HTR-8/SVneo (cell line): ENCODE measurements at regions not wholly inside any gene's neighbourhood (a gene's known extent, or its start where the extent isn't known, plus 50 kb on each side); places are given as distances from the start of the nearest gene placed in this dataset.
"Not testable (repeated sequence)": the region's sequence is repeated elsewhere in the genome, so short reads cannot be mapped to it uniquely, and the experiment has no call there.

Experiments used
- DNase-seq: peaks from one replicate; pipeline ENCODE4 v3.0.0; 2011; ENCODE audit warnings: low spot score, mixed read lengths; ENCODE audit not compliant: insufficient read length
- FAIRE-seq: peaks from 2 replicates; lab custom pipeline; 2011; peaks lifted over from hg19 to GRCh38; lab: Jason Lieb, UNC

DNA sequence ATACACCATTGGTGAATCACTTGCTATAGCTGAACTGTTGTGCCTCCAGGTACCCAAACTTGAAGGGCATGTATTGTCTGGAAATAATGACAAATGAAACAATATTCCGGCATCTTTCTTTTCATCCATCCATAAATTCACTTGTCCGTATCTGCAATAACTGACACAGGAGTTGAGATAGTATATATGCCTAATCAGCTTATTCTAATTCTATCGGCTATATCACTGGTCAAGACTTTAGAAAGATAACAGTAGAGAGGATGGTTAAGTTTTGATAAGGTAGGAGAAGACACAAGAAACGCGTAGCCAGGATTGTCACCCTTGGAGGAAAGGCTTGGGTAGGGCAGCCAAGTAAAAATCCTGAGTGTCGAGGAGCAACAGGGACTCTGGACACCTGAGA lies 1634.6 kb upstream of the CELF4 start:
- DNase-seq (no peak), FAIRE-seq (no peak)

DNA sequence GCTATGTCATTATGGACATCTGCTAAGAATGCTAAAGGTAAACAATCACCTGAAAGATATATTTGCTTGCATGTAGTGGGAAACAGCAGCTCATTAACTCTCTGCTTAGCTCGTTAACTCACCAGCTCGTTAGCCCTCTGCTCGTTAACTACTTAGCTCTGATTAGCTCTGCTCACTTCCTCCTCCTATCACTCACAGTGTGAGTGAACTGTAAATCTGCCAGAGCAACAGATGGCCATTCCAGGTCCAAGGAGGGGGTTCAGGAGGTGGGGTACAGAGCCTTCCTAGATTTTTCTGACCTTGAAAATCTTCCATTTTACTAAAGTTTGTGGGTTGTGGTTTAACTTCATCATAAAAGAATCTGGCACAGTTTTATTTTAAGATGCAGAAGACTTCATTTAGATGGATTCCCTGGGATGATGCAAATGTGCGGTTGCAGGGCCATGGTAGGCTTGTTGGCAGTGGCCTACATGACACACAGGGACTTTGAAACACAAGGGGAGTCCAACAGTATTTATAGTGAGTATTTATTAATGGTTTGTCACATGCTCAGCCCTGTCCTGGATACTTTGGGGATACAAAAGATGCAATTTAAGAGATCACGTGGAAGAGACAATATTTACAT lies 1633.7 kb upstream of the CELF4 start:
- DNase-seq = no peak
- no peak for FAIRE-seq

DNA sequence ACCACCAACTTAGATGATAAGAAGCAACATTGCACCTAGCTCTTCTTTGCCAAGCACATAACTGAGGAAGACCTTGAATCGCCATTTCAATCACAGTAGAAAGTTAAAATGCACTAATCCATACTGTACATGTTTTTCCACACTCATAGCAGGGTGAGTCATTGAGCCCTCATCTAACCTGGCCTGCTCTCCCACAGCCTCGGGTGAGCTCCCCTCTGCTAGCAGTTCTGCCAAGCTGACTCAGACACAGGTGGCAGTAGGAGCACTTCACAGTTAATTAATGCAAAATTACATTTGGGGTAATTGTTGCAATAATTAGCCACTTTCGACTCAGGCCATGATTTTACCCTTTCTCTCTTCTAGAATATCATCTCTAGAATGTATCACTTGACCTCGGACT lies 1632.8 kb upstream of the CELF4 start:
- FAIRE-seq (no peak), DNase-seq (no peak)

DNA sequence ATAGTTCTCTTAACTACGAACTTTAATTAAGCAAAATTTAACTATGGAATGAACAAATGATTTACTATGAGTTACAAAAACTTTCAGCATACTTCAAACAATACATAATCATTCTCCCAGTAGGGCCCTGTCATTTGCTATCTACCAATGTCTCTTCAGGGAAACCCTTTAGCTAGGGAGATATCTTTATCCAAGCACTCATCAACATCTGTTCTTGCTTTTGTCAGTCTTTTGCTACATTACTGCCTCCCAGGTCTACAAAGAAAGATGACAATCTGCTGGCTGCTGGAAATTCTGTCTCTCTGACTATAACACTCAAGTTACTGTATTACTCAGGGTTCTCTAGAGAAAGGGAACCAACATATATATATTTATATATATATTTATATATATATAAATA lies 1626.3 kb upstream of the CELF4 start:
- no peak for DNase-seq
- FAIRE-seq = no peak

DNA sequence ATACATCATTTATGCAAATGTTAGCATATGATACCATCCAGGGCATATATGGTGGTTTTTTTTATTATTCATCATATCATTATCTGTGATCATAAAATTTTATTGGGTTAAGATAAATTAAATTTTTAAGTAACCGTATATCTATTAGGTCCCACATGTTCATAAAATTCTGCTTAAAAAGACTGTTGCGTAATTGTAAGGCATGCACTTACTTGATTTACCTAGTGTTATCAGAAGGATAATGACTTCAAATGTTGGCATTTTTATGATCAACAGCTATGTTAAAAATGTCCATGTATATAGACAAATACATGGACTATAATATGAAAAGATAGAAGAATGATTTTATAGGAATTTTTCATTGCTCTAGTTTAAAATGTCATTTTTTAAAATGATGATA lies 1625.5 kb upstream of the CELF4 start:
- DNase-seq = no peak
- FAIRE-seq = no peak

DNA sequence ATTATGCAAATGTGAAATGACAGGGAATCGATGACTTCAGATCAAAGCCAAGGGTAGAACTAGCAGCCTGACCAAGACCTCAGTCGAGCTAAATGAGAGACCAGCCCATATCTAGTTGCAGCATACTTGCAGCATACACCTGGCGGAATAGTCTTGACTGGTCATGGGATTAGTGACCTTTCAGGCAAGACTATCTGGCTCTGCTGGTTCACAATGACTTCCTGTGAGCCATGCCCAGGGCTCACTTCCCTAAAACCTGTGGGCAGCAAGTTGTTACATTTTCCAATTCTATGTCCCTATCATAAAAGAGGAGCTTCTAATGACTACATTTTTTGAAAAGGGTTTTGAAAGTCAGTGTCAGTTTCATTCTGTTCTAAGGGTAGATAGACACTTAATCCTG lies 1624.9 kb upstream of the CELF4 start:
- DNase-seq (no peak), FAIRE-seq (no peak)

DNA sequence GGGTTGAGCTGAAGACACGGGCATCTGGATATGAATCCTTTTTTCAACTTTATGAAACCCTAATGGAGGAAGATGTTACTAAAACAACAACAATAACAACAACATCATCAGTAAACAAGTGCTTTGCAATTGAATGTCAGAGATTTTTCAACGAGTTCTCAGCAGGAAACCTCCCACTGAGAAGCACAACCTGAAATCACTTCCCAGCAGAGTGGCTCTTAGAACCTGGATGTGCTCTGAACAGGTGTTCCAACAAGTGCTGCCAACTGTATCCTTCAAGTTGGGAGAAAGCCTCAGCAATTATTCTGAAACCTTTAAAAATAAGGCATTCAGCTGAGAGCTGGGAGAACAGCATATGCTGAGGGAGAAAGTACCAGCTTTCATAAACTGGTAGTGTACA lies 1622.7 kb upstream of the CELF4 start:
- no peak for DNase-seq
- FAIRE-seq = no peak

DNA sequence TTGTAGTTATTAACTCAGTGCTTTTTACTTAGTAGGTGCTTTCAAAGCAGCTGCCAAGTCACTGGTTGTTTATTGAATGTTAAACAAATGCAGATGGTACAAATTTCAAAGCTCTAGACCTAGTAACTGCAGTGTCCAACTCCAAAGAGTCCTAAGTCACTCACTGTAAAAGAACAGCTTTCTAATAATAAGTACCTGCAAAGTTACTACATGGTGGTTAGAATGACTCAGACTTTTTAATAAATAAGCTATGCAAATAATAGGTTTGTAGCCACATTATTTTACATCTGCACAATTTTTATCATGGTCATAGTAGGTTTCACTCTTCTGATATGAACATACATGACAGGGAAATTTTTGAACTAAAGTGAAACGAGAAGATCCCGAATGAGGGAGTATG lies 1620.4 kb upstream of the CELF4 start:
- DNase-seq = no peak
- FAIRE-seq = no peak

DNA sequence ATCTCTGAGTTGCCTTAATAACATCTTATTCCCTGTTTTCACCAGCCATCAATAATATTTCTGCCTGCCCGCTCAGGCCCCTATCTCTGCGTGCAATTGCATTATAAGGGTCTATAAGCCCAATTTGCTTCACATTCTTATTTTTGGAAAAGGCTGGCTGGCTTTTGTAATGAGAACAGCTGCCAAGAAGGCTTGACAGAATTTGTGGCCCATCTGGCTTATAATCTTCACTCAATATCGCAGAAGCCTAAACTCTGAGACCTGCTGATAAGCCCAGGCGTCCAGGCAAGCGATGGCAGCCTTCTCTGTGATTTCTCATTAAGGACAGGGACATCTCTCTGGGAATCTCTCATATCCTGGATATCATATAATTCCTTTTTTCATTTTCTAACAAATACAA lies 1618.6 kb upstream of the CELF4 start:
- FAIRE-seq (no peak), DNase-seq (no peak)

DNA sequence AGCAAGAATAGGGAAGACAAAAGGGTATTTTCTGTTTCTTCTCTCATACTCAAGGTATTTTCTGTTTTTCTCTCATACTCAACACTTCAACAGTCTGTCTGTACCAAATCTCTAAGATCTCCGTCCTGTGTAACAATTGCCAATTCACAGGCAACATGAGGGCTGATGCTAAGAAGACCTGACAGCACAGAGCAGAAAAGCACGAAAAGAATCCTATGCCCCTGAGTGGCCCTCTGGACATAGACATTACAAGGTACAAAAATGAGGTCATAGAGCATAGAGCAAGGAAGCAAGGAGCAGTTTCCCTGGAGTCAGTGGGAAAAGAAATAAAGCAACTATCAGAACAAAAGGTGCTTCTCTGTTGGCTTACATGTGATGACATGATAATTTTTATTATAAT lies 1612.6 kb upstream of the CELF4 start:
- FAIRE-seq = no peak
- no peak for DNase-seq

DNA sequence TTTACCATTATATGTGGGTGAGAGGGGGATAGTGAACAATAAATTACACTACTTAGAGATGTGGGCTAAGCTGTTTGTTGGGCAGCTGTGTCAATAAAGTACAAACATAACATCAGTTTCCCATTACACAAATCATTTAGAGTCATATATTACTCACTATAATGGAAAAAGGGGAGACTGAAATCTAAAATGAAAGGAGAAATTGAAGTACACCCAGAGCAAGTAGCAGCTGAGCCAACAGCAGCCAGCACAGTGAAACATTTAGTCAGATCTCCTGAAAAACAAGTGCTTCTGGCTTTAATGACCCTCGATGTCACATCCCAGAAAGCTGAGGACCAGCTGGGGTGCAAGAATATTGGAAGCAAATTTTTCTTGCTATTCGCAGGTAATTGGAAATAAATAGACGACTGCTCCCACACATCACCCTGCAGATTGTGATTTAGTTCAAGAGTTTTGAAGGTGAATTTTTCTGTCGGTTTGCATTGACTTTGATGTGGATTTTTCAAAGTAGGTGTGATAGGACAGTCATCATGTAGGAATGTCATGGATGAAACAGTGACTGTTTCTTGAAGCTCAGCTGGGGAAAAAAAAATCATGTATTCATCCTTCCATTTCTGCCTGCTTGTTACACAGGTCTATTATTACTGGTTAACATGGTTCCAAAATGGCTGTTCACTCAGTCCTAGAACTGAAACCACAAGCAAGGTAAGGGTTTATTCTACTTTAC lies 1607.3 kb upstream of the CELF4 start:
- DNase-seq (no peak), FAIRE-seq (no peak)

DNA sequence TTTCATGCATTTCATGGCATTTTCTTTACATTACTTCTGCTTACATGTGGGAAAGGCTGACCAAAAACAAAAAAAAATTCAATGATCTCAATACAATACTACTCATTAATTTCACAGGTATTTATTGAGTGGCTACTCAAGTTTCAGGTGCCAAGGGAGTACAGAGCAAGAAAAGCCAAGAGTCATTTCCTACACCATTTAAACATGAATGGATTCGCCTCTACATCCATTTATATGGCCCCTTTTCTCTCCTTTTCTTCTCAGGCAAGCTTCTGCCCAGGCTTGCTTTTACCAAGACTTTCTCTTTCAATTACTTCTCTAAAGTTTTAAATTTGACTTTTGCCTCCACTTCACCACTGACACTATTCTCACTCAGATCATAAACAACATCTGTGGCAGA lies 1603.1 kb upstream of the CELF4 start:
- DNase-seq (no peak), FAIRE-seq (no peak)

DNA sequence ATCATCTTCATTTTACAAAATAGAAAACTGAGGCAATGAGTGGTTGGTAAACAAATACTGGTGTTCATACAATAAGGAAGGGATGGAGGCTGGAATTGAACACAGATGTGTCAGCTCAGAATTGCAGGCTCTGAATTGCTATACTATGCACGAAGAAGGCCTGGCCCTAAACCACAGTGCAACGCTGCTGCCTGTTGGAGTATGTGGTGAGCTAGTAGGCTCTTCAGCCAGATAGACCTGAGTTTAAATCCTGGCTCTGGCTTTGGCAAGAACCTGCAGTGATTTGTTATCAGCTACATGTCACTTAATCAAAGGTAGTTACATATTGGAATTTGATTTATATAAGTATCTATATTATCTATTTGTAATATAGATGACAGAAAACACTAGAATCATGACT lies 1602.4 kb upstream of the CELF4 start:
- DNase-seq (no peak), FAIRE-seq (no peak)

DNA sequence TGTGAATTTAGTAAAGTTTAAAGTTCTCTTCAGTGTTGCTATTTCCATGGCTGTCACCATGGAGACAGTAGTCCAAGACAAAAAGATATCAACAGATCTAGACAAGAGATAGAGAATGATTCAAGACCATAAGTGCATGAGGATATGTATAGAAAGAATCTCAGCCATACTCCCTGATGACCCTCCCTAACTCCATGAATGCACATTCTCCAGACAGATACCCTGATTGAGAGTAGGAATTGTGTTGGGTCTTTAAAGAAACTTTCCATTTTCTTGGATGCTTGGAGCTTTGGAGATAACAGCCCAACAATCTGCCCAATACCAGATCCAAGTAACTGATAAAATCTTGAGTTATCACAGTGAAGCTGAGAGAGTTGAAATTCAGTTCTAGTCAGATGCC lies 1601.2 kb upstream of the CELF4 start:
- no peak for DNase-seq
- no peak for FAIRE-seq

DNA sequence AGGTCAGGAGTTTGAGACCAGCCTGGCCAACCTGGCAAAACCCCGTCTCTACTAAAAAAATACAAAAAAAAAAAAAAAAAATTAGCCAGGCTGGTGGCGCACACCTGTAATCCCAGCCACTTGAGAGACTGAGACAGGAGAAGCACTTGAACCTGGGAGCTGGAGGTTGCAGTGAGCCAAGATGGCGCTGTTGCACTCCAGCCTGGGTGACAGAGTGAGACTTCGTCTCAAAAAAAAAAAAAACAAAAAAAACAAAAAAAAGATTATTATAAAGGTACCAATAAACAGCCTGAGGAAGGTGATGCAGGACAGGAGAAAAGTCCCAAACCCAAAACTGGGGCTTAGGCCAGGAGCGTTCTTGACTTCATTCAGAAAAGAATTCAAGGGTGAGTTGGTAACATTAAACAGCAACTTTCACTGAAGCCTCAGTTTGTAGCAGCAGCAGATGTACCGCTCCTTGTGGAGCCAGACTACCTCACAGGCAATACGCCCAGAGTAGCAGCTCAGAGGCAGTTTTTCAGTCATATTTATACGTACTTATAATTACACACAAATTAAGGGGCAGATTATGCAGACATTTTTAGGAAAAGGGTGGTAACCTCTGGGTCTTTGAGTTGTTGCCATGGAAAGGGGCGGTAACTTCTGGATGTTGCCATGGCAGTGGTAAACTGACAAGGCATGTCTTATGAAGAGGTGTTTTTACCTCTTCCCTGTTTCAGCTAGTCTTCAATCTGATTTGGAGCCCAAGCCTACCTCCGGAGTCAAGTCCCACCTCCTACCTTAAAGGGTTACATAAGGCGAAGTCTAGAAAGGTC lies 1596.6 kb upstream of the CELF4 start:
- FAIRE-seq (no peak), DNase-seq (no peak)

DNA sequence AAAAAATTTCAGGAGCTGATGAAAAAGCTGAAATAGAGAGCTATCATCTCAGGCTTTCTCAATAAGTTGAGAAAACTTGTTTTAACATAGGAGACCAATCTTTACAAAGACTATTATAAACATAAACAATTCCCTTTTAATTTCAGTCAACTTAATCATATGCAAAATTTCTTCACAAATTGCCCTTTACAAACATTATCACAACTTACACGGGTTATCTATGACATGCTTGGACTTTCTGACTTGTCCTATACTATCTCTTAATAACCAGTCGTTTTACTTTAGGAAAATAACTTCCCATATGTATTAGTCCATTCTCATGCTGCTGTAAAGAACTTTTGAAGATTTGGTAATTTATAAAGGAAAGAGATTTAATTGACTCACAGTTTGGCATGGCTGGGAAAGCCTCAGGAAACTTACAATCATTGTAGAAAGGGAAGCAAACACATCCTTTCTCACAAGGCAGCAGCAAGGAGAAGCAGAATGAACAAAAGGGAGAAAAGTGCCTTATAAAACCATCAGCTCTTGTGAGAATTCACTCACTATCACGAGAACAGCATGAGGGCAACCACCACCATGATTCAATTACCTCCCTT lies 1583.7 kb upstream of the CELF4 start:
- FAIRE-seq = no peak
- DNase-seq = no peak

DNA sequence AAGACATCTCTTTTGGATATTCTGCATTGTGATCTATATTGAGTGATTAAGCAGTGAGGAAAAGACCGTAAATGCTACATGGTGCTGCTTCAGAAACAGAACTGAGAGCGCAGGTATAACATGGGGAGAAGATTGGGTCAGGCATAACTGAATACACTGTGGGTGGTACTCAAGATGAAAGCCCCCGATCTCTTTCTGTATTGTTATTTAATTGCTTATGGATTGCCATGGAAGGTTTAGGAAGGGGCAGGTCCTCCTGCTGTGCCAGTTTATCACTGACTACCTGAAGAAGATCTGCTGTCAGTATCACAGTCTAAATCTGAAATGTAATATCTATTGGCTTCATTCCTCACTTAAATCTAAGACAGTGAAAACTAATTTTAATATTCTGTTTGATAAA lies 1568.7 kb upstream of the CELF4 start:
- FAIRE-seq (no peak), DNase-seq (no peak)

DNA sequence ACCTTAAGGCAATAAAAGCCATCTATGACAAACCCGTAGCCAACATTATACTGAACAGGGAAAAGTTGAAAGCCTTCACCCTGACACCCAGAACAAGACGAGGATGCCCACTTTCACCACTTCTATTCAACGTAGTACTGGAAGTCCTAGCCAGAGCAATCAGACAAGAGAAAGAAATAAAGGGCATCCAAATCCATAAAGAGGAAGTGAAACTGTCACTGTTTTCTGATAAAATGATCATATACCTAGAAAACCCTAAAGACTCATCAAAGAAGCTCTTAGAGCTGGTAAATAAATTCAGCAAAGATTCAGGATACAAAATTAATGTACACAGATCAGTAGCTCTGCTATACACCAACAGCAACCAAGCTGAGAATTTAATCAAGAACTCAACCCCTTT lies 1561.9 kb upstream of the CELF4 start:
- not testable (repeated sequence) for DNase-seq, FAIRE-seq

DNA sequence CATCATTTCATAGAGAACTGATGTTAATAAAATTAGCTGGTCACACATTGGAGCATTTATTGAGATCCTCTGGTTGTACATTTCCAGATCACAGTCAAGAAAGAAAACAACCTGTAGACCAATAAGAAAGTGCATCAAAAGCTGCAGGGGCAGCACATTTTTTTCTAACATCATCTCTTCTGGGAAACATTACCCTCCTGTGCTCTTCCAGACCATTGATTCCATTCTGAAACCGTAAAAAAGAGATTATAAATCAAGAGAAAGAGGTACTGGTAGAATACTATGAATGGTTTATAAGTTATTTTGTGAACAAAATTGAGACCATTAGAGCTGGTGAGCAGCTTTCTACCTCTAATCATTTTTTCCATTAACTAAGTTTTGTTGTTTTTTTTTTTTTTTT lies 1548.2 kb upstream of the CELF4 start:
- DNase-seq (no peak), FAIRE-seq (no peak)

DNA sequence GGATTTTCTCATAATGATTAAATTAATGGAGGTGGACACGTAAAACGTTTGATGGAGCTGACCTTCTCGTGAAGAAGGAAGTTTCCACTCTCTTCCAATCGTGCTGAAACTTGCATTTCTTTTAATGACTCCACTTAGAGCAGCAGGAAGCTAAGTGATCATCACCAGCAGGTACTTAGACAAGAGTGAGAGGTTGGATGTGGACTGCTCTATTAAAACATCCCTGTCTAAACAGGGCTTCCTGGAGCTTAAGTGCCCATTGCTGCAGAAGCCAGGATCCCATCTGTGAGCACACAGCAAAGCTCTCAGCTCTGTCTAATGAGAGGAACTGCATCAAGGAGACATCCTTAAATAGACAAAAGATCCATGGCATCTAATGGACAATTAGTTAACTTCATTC lies 1539.5 kb upstream of the CELF4 start:
- DNase-seq (no peak), FAIRE-seq (no peak)

DNA sequence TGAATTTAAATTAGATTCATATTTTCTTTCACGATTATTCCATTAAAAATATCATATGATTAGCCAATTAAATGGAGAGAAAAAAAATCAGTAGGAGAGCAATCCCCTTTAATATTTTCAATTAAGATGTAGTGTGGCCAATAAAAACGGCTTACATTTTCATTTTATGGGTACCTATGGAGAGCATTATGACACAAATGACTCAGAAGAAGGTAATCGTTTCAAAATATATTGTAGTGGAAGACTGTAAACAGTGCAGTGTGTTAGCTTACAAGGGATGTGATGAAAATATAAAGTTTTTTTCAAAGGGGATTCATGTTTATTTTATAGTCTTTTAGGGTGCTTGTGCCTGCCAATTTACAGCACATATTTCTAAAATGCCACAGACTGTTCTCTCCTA lies 1507.4 kb upstream of the CELF4 start:
- no peak for DNase-seq

More for the DNA sequence above, 1507.4 kb upstream of the CELF4 start:
- no peak for FAIRE-seq
